AG09319 (cell line): ENCODE measurements at regions not wholly inside any gene's neighbourhood (a gene's known extent, or its start where the extent isn't known, plus 50 kb on each side); places are given as distances from the start of the nearest gene placed in this dataset.
"Not testable (repeated sequence)": the region's sequence is repeated elsewhere in the genome, so short reads cannot be mapped to it uniquely, and the experiment has no call there.

ENCODE experiments used
- DNase-seq: peaks from one replicate; pipeline ENCODE4 v3.0.0-alpha.2; 2010; ENCODE audit warnings: low read depth; ENCODE audit errors: extremely low read depth
- CTCF ChIP-seq: IDR thresholded peaks from 2 replicates; pipeline ENCODE4 v1.5.1; 2011; ENCODE audit warnings: low read depth, mild to moderate bottlenecking, inconsistent platforms, low read length, moderate library complexity

GRCh38 chr11:100409267-100409666 lies 277.8 kb upstream of the ARHGAP42 start:
- not testable (repeated sequence) for DNase-seq

- TF ChIP-seq CTCF: no peak
- DNase-seq: no peak
Measured at GRCh38 chr11:100419518-100419917, 267.6 kb upstream of the ARHGAP42 start.

GRCh38 chr11:100434821-100435641 lies 252.1 kb upstream of the ARHGAP42 start:
- no peak for DNase-seq
- TF ChIP-seq CTCF: no peak

- no peak for DNase-seq
Measured at GRCh38 chr11:100438376-100438775, 248.7 kb upstream of the ARHGAP42 start.

GRCh38 chr11:100441086-100441485 lies 246.0 kb upstream of the ARHGAP42 start:
- no peak for TF ChIP-seq CTCF
- no peak for DNase-seq

More at GRCh38 chr11:100438376-100438775, 248.7 kb upstream of the ARHGAP42 start:
- no peak for TF ChIP-seq CTCF

- no peak for TF ChIP-seq CTCF
- DNase-seq: no peak
Measured at GRCh38 chr11:100442017-100442416, 245.1 kb upstream of the ARHGAP42 start.

GRCh38 chr11:100445231-100445735 lies 241.8 kb upstream of the ARHGAP42 start:
- no peak for TF ChIP-seq CTCF
- no peak for DNase-seq

GRCh38 chr11:100451801-100452460 lies 235.2 kb upstream of the ARHGAP42 start:
- DNase-seq: not testable (repeated sequence)
